C4-2B (cell line): ENCODE measurements at regions not wholly inside any gene's neighbourhood (a gene's known extent, or its start where the extent isn't known, plus 50 kb on each side); places are given as distances from the start of the nearest gene placed in this dataset.

Experiments used
- H3K27ac ChIP-seq: fragments of 450-650 bp; 2 replicates; pipeline ENCODE4 v1.5.1; 2017
- ZFX ChIP-seq: fragments of 450-650 bp; IDR thresholded peaks from 2 replicates; pipeline ENCODE4 v1.6.1; 2017
- TF ChIP-seq, protein P1 (sequence below): fragments of 450-650 bp; conservative IDR thresholded peaks from 2 replicates; pipeline ENCODE4 v1.5.1; 2017; ENCODE audit warnings: mild to moderate bottlenecking

DNA sequence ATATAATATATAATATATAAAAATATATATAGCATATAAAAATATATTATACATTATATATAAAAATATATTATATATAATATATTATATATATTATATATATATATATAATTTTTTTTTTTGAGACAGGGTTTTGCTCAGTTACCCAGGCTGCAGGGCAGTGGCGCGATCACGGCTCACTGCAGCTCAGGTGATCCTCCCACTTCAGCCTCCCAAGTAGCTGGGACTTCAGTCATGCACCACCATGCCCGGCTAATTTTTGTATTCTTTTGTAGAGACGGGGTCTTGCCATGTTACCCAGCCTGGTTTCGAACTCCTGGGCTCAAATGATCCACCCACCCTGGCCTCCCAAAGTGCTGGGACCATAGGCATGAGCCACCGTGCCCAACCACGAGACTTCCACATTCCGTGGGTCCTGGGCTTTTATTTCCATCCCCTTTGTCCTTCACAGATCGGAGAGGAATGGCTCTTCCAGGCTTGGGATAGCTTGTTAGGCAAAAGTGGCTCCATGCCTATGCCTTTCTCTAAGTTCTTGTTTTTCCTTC lies 62.0 kb upstream of the IER5L start:
- no peak overlapping the region for H3K27ac ChIP-seq

DNA sequence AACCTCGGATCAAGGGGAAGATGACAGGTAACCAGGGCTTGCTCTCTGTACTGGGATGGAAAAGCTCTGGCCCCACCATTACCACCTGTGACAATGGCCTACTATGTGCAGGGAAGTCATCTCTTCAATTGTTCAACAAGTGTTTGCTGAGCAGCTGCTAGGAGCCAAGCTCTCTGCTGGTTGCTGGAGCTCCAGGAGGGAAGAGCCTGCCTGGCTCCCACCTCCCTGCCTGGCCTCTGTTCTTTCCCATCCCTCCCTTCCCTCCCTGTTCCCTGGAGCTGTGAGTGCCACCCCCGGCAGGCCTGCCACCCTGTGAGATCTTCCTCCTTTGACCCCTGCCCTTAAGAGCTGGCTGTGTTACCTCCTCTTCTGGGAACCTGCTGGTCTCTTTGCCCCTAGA lies 59.7 kb upstream of the IER5L start:
- no peak for TF ChIP-seq ZFX
- TF ChIP-seq, protein P1, sequence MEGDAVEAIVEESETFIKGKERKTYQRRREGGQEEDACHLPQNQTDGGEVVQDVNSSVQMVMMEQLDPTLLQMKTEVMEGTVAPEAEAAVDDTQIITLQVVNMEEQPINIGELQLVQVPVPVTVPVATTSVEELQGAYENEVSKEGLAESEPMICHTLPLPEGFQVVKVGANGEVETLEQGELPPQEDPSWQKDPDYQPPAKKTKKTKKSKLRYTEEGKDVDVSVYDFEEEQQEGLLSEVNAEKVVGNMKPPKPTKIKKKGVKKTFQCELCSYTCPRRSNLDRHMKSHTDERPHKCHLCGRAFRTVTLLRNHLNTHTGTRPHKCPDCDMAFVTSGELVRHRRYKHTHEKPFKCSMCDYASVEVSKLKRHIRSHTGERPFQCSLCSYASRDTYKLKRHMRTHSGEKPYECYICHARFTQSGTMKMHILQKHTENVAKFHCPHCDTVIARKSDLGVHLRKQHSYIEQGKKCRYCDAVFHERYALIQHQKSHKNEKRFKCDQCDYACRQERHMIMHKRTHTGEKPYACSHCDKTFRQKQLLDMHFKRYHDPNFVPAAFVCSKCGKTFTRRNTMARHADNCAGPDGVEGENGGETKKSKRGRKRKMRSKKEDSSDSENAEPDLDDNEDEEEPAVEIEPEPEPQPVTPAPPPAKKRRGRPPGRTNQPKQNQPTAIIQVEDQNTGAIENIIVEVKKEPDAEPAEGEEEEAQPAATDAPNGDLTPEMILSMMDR = no peak

More for the DNA sequence above, 62.0 kb upstream of the IER5L start:
- TF ChIP-seq, protein P1 = no peak
- TF ChIP-seq ZFX = no peak

DNA sequence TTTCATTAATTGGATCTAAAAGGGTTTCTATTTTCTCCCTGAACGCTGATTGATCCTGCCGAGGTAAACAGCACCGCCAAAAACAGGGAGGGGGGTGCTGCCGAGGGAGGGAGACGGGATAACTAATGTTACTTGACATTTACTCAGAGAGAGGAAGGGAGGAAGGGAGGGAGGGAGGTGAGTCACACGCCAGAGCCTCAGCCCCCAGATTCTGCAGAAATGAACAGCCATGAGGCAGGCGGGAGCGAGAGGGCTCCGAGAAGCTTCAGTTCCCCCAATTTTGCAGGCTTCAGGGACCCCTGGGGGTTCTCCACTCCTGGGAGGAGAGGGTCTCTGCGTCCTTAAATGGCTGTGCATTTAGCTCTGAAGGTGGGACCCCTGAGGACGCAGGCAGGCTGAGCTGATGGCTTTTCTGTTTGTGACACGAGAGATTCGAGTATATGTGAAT lies 59.1 kb upstream of the IER5L start:
- TF ChIP-seq, protein P1 = no peak
- TF ChIP-seq ZFX = no peak
- H3K27ac ChIP-seq = no peak overlapping the region

More for the DNA sequence above, 59.7 kb upstream of the IER5L start:
- no peak overlapping the region for H3K27ac ChIP-seq

DNA sequence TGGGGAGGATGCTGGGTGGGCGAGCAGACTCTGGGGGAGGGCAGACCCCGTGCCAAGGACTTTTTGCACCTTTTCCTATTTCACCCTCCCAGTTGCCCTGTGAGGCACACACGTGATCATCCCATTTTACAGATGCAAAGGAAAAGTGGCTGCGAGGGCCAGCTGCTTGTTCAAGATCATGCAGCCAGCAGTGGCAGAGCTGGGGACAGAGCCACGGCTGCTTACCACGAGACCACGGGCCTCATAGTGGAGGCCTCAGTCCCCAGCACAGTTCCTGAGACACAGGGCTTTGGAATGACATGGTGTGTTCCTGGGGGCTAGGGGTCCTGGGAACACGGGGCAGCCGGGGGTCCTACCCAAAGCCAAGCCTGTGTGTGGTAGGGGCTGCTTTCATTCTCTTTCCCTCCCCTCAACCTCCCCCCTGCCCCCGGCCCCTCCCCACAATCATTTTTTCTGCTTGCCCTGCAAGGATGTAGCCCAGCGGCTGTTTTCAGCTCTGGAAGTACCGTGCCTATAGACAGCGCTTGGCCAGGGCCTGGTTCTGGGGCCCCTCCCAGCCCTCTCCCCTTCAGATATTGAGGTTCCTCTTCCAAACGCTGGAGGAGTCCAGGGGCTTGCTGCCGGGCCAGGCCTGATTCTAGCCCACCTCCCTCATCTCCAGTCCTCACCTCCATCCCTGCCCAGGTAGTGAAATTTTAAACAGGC lies 58.5 kb upstream of the IER5L start:
- no peak for TF ChIP-seq ZFX
- TF ChIP-seq, protein P1 = no peak
- H3K27ac ChIP-seq = no peak overlapping the region

DNA sequence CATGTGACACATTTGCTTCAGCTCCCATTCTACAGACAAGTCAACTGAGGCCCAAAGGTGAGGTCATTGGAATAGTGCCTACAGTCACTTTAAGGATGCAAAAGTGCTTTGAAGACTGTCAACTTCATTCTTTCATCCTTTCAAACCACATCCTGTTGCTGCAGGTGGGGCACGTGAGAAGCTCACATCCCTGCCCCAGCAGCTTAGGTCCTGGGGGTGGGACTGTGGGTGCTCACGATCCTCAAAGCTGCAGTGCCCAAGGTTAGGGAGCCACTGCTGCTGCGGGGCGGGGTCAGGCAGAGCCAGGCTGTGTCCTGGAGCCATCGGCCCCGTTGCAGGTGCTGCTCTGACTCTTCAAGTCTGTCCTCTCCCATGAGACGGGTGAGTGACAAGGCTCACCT lies 57.9 kb upstream of the IER5L start:
- TF ChIP-seq, protein P1 = no peak
- TF ChIP-seq ZFX = no peak
- no peak overlapping the region for H3K27ac ChIP-seq

DNA sequence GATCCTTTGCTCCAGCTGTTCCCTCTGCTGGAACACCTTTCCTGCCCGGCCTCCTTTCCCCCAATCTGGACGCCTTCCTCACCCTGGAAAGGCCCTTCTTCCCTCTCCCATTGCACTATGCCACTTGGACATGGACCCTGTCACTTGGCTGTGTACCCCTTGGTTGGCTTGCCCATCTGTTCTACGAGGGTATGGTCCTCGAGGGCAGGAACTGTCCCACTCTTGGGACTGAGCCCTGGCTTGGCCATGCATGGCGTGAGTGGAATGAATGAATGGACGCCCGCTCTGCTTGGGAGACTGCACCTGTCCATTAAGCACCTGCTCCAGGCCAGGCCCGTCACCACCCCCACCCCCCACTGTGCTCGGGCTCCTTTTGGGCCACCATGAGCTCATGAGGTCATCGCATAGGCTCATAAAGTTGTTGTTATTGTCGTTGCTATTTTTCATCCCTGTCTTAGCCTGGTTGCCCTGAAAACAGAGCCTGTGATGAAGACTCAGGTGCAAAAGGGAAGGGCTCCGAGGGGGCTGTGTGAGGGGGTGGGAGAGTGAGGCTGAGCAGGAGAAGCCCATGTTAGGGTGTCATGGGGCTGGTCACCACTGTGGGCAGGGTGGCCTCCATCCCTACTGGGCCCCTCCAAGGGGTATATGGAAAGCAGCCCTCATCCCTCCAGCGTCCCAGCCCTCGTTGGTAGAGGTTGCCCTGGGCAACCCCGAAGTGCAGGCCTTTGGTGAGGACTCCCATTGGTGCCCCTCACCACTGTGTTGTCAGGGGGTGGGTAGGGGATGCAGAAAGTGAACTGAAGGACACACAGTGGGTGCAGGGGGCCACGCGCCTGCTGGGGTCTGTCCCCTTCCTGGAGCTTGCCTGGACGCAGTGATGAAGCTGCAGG lies 57.2 kb upstream of the IER5L start:
- H3K27ac ChIP-seq = no peak overlapping the region
- TF ChIP-seq, protein P1 = no peak
- TF ChIP-seq ZFX = no peak

DNA sequence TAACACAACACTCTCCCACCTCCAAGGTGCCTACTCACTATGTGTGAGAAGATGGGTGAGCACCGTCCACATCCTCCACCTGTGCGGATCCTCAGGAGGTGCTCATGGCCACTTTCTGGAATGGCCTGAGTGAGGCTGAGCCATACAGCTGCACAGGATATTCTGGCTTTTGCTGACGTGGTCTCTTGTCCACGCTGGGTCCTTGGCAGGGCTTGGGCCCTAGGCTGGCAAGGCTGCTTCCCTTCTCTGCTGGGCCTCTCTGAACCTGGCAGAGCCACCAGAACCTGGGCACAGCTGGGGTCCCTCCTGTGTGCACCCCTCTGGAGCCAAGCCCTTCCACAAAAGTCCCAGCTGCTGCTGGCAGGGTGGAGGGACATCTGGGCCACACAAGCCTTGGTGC lies 56.4 kb upstream of the IER5L start:
- H3K27ac ChIP-seq = no peak overlapping the region
- no peak for TF ChIP-seq ZFX
- TF ChIP-seq, protein P1 = no peak
